ENCODE measurements at regions not wholly inside any gene's neighbourhood (a gene's known extent, or its start where the extent isn't known, plus 50 kb on each side); places are given as distances from the start of the nearest gene placed in this dataset.

DNA sequence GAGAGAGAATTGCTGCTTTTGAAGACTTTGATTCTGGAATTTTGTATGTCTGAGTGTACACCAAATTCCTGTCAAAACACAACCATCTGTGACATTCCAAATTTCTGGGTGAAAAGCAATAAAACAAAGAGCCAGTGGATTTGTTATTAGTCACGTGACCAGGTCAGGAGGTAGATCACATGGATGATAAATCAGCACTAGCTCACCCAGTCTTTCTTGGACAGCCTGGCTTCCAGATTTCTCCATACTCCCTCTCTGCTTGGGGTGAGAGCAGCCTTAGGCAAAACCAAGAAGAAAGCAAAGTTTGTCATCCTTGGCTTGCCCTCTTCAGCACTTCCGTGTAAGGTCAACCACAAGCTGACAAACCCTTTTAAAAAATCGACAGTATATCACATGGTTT is 194.2 kb downstream of the CLCN4 start:
- TF ChIP-seq, protein P1, sequence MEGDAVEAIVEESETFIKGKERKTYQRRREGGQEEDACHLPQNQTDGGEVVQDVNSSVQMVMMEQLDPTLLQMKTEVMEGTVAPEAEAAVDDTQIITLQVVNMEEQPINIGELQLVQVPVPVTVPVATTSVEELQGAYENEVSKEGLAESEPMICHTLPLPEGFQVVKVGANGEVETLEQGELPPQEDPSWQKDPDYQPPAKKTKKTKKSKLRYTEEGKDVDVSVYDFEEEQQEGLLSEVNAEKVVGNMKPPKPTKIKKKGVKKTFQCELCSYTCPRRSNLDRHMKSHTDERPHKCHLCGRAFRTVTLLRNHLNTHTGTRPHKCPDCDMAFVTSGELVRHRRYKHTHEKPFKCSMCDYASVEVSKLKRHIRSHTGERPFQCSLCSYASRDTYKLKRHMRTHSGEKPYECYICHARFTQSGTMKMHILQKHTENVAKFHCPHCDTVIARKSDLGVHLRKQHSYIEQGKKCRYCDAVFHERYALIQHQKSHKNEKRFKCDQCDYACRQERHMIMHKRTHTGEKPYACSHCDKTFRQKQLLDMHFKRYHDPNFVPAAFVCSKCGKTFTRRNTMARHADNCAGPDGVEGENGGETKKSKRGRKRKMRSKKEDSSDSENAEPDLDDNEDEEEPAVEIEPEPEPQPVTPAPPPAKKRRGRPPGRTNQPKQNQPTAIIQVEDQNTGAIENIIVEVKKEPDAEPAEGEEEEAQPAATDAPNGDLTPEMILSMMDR (conservative IDR thresholded peaks at IDR 0.05; ENCODE audit: low read depth, low read length): no peak
- no peak for TF ChIP-seq EZH2 (IDR thresholded peaks at IDR 0.05; ENCODE audit: borderline replicate concordance, low read depth, low read length, poor library complexity, severe bottlenecking)
